Fibroblast of lung (primary cell): ENCODE measurements at regions not wholly inside any gene's neighbourhood (a gene's known extent, or its start where the extent isn't known, plus 50 kb on each side); places are given as distances from the start of the nearest gene placed in this dataset.

Experiments
- EZH2 ChIP-seq: IDR thresholded peaks from 2 replicates; pipeline ENCODE4 v1.5.1; 2012; ENCODE audit warnings: low read length, control low read depth, mild to moderate bottlenecking; ENCODE audit errors: missing control alignments
- TF ChIP-seq, protein P1 (sequence below), 2 donors: IDR thresholded peaks in 1 of 2; conservative IDR thresholded peaks in 1 of 2; 1 replicate in 1 of 2; 2 replicates in 1 of 2; pipeline ENCODE4 v1.5.1; 2011 to 2012; ENCODE audit warnings: low read length in 2 of 2, control low read depth in 1 of 2, inconsistent platforms in 1 of 2, low read depth in 1 of 2, mild to moderate bottlenecking in 1 of 2

DNA sequence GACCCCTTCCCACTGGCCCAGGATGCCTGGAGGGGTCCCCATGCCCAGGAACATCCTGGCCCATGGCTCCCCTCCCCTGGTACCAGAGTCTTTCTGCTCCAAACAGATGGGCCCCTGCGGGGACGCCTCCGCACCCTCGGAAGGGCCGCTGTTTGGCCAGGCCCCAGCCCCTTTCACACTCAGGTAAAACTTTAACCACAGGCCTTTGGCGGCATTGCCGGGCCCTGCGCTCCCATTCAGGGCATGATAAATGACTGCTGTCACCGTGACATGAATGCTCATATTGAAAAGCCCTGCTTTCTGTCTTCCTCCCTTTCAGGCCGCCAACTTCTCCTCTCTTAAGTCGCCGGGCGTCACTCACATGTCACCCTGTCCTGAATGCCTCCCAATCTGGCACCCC lies 141.5 kb upstream of the TOP1 start:
- no peak for TF ChIP-seq EZH2
- TF ChIP-seq, protein P1, sequence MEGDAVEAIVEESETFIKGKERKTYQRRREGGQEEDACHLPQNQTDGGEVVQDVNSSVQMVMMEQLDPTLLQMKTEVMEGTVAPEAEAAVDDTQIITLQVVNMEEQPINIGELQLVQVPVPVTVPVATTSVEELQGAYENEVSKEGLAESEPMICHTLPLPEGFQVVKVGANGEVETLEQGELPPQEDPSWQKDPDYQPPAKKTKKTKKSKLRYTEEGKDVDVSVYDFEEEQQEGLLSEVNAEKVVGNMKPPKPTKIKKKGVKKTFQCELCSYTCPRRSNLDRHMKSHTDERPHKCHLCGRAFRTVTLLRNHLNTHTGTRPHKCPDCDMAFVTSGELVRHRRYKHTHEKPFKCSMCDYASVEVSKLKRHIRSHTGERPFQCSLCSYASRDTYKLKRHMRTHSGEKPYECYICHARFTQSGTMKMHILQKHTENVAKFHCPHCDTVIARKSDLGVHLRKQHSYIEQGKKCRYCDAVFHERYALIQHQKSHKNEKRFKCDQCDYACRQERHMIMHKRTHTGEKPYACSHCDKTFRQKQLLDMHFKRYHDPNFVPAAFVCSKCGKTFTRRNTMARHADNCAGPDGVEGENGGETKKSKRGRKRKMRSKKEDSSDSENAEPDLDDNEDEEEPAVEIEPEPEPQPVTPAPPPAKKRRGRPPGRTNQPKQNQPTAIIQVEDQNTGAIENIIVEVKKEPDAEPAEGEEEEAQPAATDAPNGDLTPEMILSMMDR (conservative IDR thresholded peaks at IDR 0.05 in 1 of 2, IDR thresholded peaks at IDR 0.05 in 1 of 2; ENCODE audit: low read depth in 1 of 2, low read length in 2 of 2) = no peak
